ENCODE measurements at regions not wholly inside any gene's neighbourhood (a gene's known extent, or its start where the extent isn't known, plus 50 kb on each side); places are given as distances from the start of the nearest gene placed in this dataset.

DNA sequence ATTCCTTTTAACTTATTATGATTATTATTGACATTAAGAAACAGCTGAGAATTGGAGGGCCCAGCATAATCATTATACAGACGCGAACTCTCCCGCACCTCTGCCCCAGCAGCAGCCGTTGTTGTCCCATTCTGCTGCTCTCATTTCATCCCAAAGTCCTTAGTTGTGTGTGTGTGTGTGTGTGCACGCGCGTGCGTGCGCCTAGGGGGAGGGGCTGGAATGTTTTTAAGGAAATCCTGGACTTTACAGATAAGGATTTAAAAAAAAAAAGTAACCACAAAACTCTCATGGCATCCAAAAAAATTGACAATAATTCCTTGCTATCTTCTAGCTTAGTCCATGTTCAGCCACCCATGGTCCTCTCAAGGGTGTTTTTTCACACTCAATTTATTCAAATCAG, 134.2 kb downstream of the WNT7A start:
- no peak overlapping the region for H3K27ac ChIP-seq (ENCODE audit: insufficient read depth, low read depth, low read length)
- no peak overlapping the region for H3K9ac ChIP-seq (replicated peaks; ENCODE audit: extremely low read depth, insufficient read depth, low read length)
- no TSS peak for BruUV-seq (replicated peaks)
- DNase-seq (ENCODE audit: low read depth, low spot score) = peak; percentile 5
- H3K36me3 ChIP-seq (ENCODE audit: control insufficient read depth in 2 of 2, extremely low read depth in 1 of 2, insufficient read depth in 2 of 2, low read length in 2 of 2) = no peaks in the 10 kb centered on the region
- H3K9me3 ChIP-seq (replicated peaks; ENCODE audit: control insufficient read depth, insufficient read depth, low read length) = no peaks in the 10 kb centered on the region
- ChIA-PET CTCF (no interaction called here), POLR2A (no interaction called here)
- no peaks in the 10 kb centered on the region for H3K9me1 ChIP-seq (replicated peaks; ENCODE audit: control insufficient read depth, extremely low read depth, insufficient read depth, low read length)
- TF ChIP-seq EZH2 (IDR thresholded peaks at IDR 0.05; ENCODE audit: borderline replicate concordance, low read depth, low read length, severe bottlenecking) = no peak
- TF ChIP-seq, protein P1, sequence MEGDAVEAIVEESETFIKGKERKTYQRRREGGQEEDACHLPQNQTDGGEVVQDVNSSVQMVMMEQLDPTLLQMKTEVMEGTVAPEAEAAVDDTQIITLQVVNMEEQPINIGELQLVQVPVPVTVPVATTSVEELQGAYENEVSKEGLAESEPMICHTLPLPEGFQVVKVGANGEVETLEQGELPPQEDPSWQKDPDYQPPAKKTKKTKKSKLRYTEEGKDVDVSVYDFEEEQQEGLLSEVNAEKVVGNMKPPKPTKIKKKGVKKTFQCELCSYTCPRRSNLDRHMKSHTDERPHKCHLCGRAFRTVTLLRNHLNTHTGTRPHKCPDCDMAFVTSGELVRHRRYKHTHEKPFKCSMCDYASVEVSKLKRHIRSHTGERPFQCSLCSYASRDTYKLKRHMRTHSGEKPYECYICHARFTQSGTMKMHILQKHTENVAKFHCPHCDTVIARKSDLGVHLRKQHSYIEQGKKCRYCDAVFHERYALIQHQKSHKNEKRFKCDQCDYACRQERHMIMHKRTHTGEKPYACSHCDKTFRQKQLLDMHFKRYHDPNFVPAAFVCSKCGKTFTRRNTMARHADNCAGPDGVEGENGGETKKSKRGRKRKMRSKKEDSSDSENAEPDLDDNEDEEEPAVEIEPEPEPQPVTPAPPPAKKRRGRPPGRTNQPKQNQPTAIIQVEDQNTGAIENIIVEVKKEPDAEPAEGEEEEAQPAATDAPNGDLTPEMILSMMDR (IDR thresholded peaks at IDR 0.05; ENCODE audit: extremely low read depth in 1 of 2, insufficient read depth in 1 of 2, low read depth in 1 of 2, low read length in 2 of 2) = no peak
- no peak for TF ChIP-seq POLR2AphosphoS5 (IDR thresholded peaks at IDR 0.05; ENCODE audit: insufficient read depth, low read depth, low read length)
- no peak for TF ChIP-seq GATA2 (IDR thresholded peaks at IDR 0.05; ENCODE audit: insufficient read depth, insufficient read length, low read depth, low read length)
- no peak for TF ChIP-seq POLR2A (IDR thresholded peaks at IDR 0.05; ENCODE audit: low read depth, low read length)
- TF ChIP-seq JUN (IDR thresholded peaks at IDR 0.05; ENCODE audit: borderline replicate concordance, insufficient read depth, insufficient read length, low read depth) = no peak
- no peak for TF ChIP-seq MYC (IDR thresholded peaks at IDR 0.05; ENCODE audit: low read depth, low read length)
- TF ChIP-seq FOS (IDR thresholded peaks at IDR 0.05; ENCODE audit: borderline replicate concordance, insufficient read depth, low read length) = no peak
- TF ChIP-seq, protein P2, sequence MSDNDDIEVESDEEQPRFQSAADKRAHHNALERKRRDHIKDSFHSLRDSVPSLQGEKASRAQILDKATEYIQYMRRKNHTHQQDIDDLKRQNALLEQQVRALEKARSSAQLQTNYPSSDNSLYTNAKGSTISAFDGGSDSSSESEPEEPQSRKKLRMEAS (IDR thresholded peaks at IDR 0.05; ENCODE audit: insufficient read depth, insufficient read length) = no peak
- no peaks in the 10 kb centered on the region for H3K27me3 ChIP-seq (ENCODE audit: control insufficient read depth in 2 of 2, insufficient read depth in 2 of 2, low read length in 2 of 2)
- H3K4me3 ChIP-seq (replicated peaks in 1 of 3; ENCODE audit: insufficient read depth in 1 of 3, low read depth in 1 of 3, low read length in 3 of 3) = no peak overlapping the region
- no peaks in the 10 kb centered on the region for H4K20me1 ChIP-seq (replicated peaks; ENCODE audit: control insufficient read depth, extremely low read depth, insufficient read depth, low read length)
- dilution Hi-C loops (cut with MboI; ENCODE audit: extremely low pct_ligation_motif_present, low sequenced_read_pairs) (no loop called here), intact Hi-C loops (cut with micrococcal nuclease) (no loop called here)
- H3K4me2 ChIP-seq (ENCODE audit: insufficient read depth, low read length) = no peak overlapping the region
- FAIRE-seq = no peak
- H3K4me1 ChIP-seq (ENCODE audit: control insufficient read depth, extremely low read depth, insufficient read depth, low read length) = no peaks in the 10 kb centered on the region
- H2AFZ ChIP-seq (ENCODE audit: low read depth, low read length) = no peak overlapping the region
- no peaks in the 10 kb centered on the region for H3K79me2 ChIP-seq (ENCODE audit: control insufficient read depth, insufficient read depth, low read length)

Measured in endothelial cell of umbilical vein (primary cell).